SK-N-SH (cell line): ENCODE measurements at regions not wholly inside any gene's neighbourhood (a gene's known extent, or its start where the extent isn't known, plus 50 kb on each side); places are given as distances from the start of the nearest gene placed in this dataset.

Experiments used
- CTCF ChIA-PET: fragments of 300-600, 350-600 bp; formaldehyde crosslinking; extraction: SDS; loops from one replicate; lab custom pipeline; 2021; lab: Yijun Ruan, JAX
- POLR2A ChIA-PET: fragments of 350-600 bp; sonication (Branson Sonifier 250); formaldehyde crosslinking; extraction: SDS; loops from one replicate; lab custom pipeline; 2020; ENCODE audit warnings: antibody characterized with exemption, inconsistent platforms; lab: Yijun Ruan, JAX
- DNase-seq: peaks from one replicate; pipeline ENCODE4 v3.0.0; 2012
- H2AFZ ChIP-seq: fragments of 200-600 bp; sonication (generic); 2 replicates; pipeline ENCODE4 v1.8.1; 2016; ENCODE audit warnings: antibody characterized with exemption, mild to moderate bottlenecking, low read depth
- H3F3A ChIP-seq: fragments of 200-600 bp; sonication (generic); replicated peaks from 2 replicates; pipeline ENCODE3; 2016; ENCODE audit warnings: antibody characterized with exemption, mild to moderate bottlenecking; ENCODE audit not compliant: insufficient read depth
- H3K27ac ChIP-seq, 2 experiments: fragments of 200-500 bp in 1 of 2; fragments of 200-600 bp in 1 of 2; sonication (Bioruptor generic) in 1 of 2; sonication (generic), shearing (Covaris generic) in 1 of 2; 2 replicates each; pipeline versions ENCODE4 v1.5.1 to v1.6.1; 2014 to 2016; ENCODE audit warnings: low read depth in 2 of 2, inconsistent platforms in 1 of 2, low read length in 1 of 2, mild to moderate bottlenecking in 1 of 2, mixed read lengths in 1 of 2
- H3K27me3 ChIP-seq: fragments of 200-600 bp; sonication (generic), shearing (Covaris generic); 2 replicates; pipeline ENCODE4 v1.6.1; 2016; ENCODE audit warnings: mixed run types; ENCODE audit not compliant: insufficient read depth
- H3K36me3 ChIP-seq, 2 experiments: fragments of 200-500 bp in 1 of 2; fragments of 200-600 bp in 1 of 2; sonication (Bioruptor generic) in 1 of 2; sonication (generic) in 1 of 2; replicated peaks in 1 of 2; 2 replicates each; pipeline versions ENCODE3 to v1.5.1; 2014 to 2016; ENCODE audit warnings: low read length in 1 of 2, mild to moderate bottlenecking in 1 of 2; ENCODE audit not compliant: insufficient read depth in 2 of 2, control insufficient read depth in 1 of 2
- H3K4me1 ChIP-seq, 2 experiments: fragments of 200-500 bp in 1 of 2; fragments of 200-600 bp in 1 of 2; sonication (Bioruptor generic) in 1 of 2; sonication (generic), shearing (Covaris generic) in 1 of 2; 2 replicates each; pipeline versions ENCODE4 v1.5.1 to v1.6.1; 2014 to 2016; ENCODE audit warnings: low read depth in 1 of 2, low read length in 1 of 2, mixed run types in 1 of 2; ENCODE audit not compliant: insufficient read depth in 2 of 2, control insufficient read depth in 1 of 2
- H3K4me2 ChIP-seq: fragments of 200-600 bp; sonication (generic), shearing (Covaris generic); 2 replicates; pipeline ENCODE4 v1.6.1; 2017; ENCODE audit warnings: mixed run types
- H3K4me3 ChIP-seq, 2 experiments: fragments of 200-500 bp in 1 of 2; fragments of 200-600 bp in 1 of 2; sonication (Bioruptor generic) in 1 of 2; sonication (generic), shearing (Covaris generic) in 1 of 2; 2 replicates each; pipeline versions ENCODE4 v1.5.1 to v1.8.1; 2014 to 2016; ENCODE audit warnings: low read depth in 2 of 2, inconsistent platforms in 1 of 2, low read length in 1 of 2, mild to moderate bottlenecking in 1 of 2, mixed read lengths in 1 of 2, moderate library complexity in 1 of 2
- H3K79me2 ChIP-seq: fragments of 200-600 bp; sonication (generic); 2 replicates; pipeline ENCODE4 v1.8.1; 2017; ENCODE audit warnings: mild to moderate bottlenecking; ENCODE audit not compliant: insufficient read depth
- H3K9ac ChIP-seq: fragments of 200-600 bp; sonication (generic); 2 replicates; pipeline ENCODE4 v1.6.1; 2017; ENCODE audit warnings: mixed run types
- H3K9me2 ChIP-seq: fragments of 200-600 bp; sonication (generic); 2 replicates; pipeline ENCODE4 v1.6.1; 2017; ENCODE audit warnings: mixed run types
- H3K9me3 ChIP-seq: fragments of 200-600 bp; sonication (generic); 2 replicates; pipeline ENCODE4 v1.6.1; 2017; ENCODE audit warnings: mixed run types, mild to moderate bottlenecking, moderate library complexity
- H4K20me1 ChIP-seq: fragments of 200-600 bp; sonication (generic); 2 replicates; pipeline ENCODE4 v1.6.1; 2017; ENCODE audit warnings: mild to moderate bottlenecking, mixed run types; ENCODE audit not compliant: insufficient read depth
- FOSL2 ChIP-seq: IDR thresholded peaks from 2 replicates; pipeline ENCODE4 v1.4.0; 2012; ENCODE audit warnings: low read depth, mild to moderate bottlenecking, moderate library complexity, borderline replicate concordance
- FOXJ3 ChIP-seq: sonication (generic); formaldehyde crosslinking; IDR thresholded peaks from 2 replicates; pipeline ENCODE4 v1.5.1; 2020; ENCODE audit warnings: mild to moderate bottlenecking, missing genetic modification reagents
- GABPA ChIP-seq: IDR thresholded peaks from 2 replicates; pipeline ENCODE4 v1.4.0; 2012; ENCODE audit warnings: low read depth, mild to moderate bottlenecking
- JUND ChIP-seq: IDR thresholded peaks from 2 replicates; pipeline ENCODE4 v1.4.0; 2012
- MAX ChIP-seq: IDR thresholded peaks from 2 replicates; pipeline ENCODE4 v1.4.0; 2012; ENCODE audit warnings: low read depth
- POLR2AphosphoS5 ChIP-seq: IDR thresholded peaks from 2 replicates; pipeline ENCODE4 v1.6.1; 2012; ENCODE audit warnings: low read depth, low read length
- RAD21 ChIP-seq: IDR thresholded peaks from 2 replicates; pipeline ENCODE4 v1.6.1; 2012; ENCODE audit warnings: mild to moderate bottlenecking, low read length
- RFX5 ChIP-seq: IDR thresholded peaks from 2 replicates; pipeline ENCODE4 v1.6.1; 2012; ENCODE audit warnings: mild to moderate bottlenecking, improper control_type of control experiment, low read length
- SIN3A ChIP-seq: IDR thresholded peaks from 2 replicates; pipeline ENCODE4 v1.6.1; 2012; ENCODE audit warnings: low read depth, mild to moderate bottlenecking, low read length, moderate library complexity, borderline replicate concordance
- TCF12 ChIP-seq: IDR thresholded peaks from 2 replicates; pipeline ENCODE4 v1.4.0; 2012
- WGBS: methylation state at CpG from one replicate; pipeline ENCODE4 v1.1.6; 2017; ENCODE audit warnings: low lambda C conversion rate; 5-methylcytosine and 5-hydroxymethylcytosine counted together
- TF ChIP-seq, protein P1 (sequence below): IDR thresholded peaks from 2 replicates; pipeline ENCODE4 v1.6.1; 2012; ENCODE audit warnings: mild to moderate bottlenecking, low read depth, low read length, moderate library complexity
- TF ChIP-seq, protein P2 (sequence below): fragments of 150-350 bp; IDR thresholded peaks from 2 replicates; pipeline ENCODE4 v1.6.1; 2016; ENCODE audit warnings: mild to moderate bottlenecking, low read depth, low read length

- TF ChIP-seq, protein P1, sequence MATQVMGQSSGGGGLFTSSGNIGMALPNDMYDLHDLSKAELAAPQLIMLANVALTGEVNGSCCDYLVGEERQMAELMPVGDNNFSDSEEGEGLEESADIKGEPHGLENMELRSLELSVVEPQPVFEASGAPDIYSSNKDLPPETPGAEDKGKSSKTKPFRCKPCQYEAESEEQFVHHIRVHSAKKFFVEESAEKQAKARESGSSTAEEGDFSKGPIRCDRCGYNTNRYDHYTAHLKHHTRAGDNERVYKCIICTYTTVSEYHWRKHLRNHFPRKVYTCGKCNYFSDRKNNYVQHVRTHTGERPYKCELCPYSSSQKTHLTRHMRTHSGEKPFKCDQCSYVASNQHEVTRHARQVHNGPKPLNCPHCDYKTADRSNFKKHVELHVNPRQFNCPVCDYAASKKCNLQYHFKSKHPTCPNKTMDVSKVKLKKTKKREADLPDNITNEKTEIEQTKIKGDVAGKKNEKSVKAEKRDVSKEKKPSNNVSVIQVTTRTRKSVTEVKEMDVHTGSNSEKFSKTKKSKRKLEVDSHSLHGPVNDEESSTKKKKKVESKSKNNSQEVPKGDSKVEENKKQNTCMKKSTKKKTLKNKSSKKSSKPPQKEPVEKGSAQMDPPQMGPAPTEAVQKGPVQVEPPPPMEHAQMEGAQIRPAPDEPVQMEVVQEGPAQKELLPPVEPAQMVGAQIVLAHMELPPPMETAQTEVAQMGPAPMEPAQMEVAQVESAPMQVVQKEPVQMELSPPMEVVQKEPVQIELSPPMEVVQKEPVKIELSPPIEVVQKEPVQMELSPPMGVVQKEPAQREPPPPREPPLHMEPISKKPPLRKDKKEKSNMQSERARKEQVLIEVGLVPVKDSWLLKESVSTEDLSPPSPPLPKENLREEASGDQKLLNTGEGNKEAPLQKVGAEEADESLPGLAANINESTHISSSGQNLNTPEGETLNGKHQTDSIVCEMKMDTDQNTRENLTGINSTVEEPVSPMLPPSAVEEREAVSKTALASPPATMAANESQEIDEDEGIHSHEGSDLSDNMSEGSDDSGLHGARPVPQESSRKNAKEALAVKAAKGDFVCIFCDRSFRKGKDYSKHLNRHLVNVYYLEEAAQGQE: no peak
- TF ChIP-seq FOSL2: no peak
Observed at GRCh38 chr2:122009561-122009960, 254.1 kb downstream of the TSN start (continued).

- H3K36me3 ChIP-seq: no peaks in the 10 kb centered on the region
- TF ChIP-seq FOXJ3 (CRISPR knock-in tag) (no peak), FOSL2 (no peak), RFX5 (no peak), GABPA (no peak), TCF12 (no peak), SIN3A (no peak), JUND (no peak), MAX (no peak), RAD21 (no peak), POLR2AphosphoS5 (no peak)
- TF ChIP-seq, protein P2, sequence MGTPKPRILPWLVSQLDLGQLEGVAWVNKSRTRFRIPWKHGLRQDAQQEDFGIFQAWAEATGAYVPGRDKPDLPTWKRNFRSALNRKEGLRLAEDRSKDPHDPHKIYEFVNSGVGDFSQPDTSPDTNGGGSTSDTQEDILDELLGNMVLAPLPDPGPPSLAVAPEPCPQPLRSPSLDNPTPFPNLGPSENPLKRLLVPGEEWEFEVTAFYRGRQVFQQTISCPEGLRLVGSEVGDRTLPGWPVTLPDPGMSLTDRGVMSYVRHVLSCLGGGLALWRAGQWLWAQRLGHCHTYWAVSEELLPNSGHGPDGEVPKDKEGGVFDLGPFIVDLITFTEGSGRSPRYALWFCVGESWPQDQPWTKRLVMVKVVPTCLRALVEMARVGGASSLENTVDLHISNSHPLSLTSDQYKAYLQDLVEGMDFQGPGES: no peak
- DNase-seq: no peak
- no peaks in the 10 kb centered on the region for H3F3A ChIP-seq
- H3K27ac ChIP-seq: no peak overlapping the region
- ChIA-PET CTCF (no interaction called here), POLR2A (no interaction called here)
- H2AFZ ChIP-seq: no peak overlapping the region
- no peak overlapping the region for H3K4me2 ChIP-seq
- no peaks in the 10 kb centered on the region for H4K20me1 ChIP-seq
- peaks cover 0 to 14% of the 10 kb centered on the region in 2 experiments; a peak in 1 of 4 replicates for H3K4me1 ChIP-seq
- no peak overlapping the region for H3K9ac ChIP-seq
- WGBS: 20% methylated on average over 8 of the region's 8 CpGs
- no peak overlapping the region for H3K4me3 ChIP-seq
- no peaks in the 10 kb centered on the region for H3K27me3 ChIP-seq
- no peaks in the 10 kb centered on the region for H3K79me2 ChIP-seq
- H3K9me2 ChIP-seq: no peaks in the 10 kb centered on the region
- H3K9me3 ChIP-seq: no peaks in the 10 kb centered on the region
Observed at GRCh38 chr2:122011493-122012270, 256.2 kb downstream of the TSN start.
